ENCODE measurements at regions not wholly inside any gene's neighbourhood (a gene's known extent, or its start where the extent isn't known, plus 50 kb on each side); places are given as distances from the start of the nearest gene placed in this dataset.
"Not testable (repeated sequence)": the region's sequence is repeated elsewhere in the genome, so short reads cannot be mapped to it uniquely, and the experiment has no call there.

DNA sequence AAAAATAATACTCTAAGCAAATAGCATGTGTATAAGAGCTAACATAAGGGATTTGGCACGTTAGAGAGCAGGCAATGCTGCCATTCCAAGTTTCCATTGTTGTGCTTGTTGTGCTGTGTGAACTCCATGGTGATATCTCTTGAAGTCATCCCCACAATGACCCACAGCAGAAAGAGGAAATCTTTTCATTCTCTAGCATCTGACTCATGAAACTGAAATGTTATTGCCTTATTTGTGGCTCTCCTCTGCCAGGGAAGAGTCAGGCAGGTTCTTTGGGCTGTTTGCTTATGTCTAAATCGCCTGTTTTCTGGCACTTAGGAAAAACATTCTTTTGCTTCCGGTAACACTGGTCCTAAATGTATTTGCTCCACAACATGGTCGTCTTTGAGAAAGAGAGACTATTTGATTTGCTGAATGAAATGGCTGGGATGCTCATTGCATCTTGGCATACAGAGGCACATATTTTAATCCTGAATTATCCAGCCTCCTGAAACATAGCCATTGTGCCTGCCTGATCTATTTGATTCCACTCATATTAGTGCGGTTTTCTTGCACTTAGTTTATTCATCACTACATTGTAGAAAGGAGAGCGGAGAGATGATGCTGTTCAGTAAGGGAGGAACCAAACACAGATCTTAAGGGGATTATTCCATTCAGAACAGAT is 188.8 kb downstream of the CSNK1G3 start:
- DNase-seq (ENCODE audit: low read depth) = peak; percentile 95

DNA sequence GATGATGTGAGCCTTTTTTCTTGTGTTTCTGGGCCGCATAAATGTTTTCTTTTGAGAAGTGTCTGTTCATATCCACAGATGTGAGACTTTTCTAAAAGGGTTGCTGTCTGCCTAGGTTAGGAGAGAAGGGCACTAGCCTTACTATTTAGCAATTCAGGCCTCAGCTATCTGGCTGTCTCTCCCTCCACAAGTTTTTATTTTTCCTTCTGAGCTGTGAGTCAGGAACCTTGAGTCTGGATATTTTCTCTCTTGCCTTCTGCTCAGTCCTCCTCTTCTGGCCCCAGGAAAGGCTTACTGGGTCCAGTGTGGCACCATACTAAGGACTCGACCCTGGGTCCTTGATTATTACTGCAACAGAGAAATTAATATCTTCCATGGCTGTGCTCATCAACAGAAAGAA is 187.6 kb downstream of the CSNK1G3 start:
- no peak for TF ChIP-seq CTCF (conservative IDR thresholded peaks at IDR 0.05; ENCODE audit: control insufficient read depth, insufficient read depth, low read depth, low read length)
- no peak overlapping the region for H3K4me3 ChIP-seq (ENCODE audit: control insufficient read depth, low read depth, low read length)

More for the DNA sequence above, 188.8 kb downstream of the CSNK1G3 start:
- no peak overlapping the region for H3K4me3 ChIP-seq (ENCODE audit: control insufficient read depth, low read depth, low read length)
- no peak for TF ChIP-seq CTCF (conservative IDR thresholded peaks at IDR 0.05; ENCODE audit: control insufficient read depth, insufficient read depth, low read depth, low read length)

DNA sequence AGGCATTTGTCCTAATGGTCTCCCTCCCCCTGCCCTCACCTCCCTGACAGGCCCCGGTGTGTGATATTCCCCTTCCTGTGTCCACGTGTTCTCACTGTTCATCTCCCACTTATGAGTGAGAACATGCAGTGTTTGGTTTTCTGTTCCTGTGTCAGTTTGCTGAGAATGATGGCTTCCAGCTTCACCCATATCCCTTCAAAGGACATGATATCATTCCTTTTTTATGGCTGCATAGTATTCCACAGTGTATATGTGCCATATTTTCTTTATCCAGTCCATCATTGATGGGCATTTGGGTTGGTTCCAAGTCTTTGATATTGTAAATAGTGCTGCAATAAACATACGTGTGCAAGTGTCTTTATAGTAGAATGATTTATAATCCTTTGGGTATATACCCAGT is 187.0 kb downstream of the CSNK1G3 start:
- not testable (repeated sequence) for DNase-seq (ENCODE audit: low read depth); H3K4me3 ChIP-seq (ENCODE audit: control insufficient read depth, low read depth, low read length)

More for the DNA sequence above, 187.6 kb downstream of the CSNK1G3 start:
- DNase-seq (ENCODE audit: low read depth) = no peak

DNA sequence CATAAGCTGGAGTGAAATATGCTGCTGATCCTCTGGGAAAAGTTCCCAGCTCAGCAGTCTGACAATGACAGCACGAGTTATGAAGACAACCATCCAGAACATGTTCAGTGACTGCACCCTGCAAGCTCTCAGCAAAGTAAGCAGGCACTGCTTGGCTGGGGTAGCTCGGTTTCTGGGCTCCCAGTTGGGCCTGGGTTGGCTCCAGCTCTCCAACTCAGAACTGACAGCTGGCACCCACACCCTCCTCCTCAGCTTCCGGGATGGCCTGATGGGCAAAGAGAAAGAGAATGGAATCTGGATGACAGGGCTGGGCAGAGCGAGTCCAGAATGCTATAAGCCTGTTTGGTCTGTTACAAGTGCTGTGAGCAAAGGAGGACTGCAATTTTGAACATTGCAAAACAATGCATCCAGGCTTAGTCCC is 185.0 kb downstream of the CSNK1G3 start:
- peak; percentile 32 for DNase-seq (ENCODE audit: low read depth)

DNA sequence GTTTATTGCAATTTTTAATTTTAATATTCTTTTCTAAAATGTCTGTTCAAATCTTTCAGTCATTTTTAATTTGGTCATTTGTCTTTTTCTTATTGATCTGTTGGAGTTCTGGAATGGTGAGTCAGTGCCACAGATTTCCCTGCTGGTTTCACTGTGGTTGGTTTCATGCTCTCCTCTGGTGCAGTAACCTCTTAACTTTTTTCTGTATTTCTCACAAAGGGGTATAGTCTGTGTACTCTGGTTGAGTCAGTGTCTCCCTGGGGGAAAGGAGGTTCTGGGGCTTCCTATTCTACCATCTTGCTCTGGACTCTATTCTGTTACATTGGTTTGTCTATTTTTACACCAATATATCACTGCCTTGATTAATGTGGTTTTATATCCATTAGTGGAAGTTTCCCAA is 178.8 kb downstream of the CSNK1G3 start:
- DNase-seq (ENCODE audit: low read depth) = peak; percentile 89
- H3K4me3 ChIP-seq (ENCODE audit: control insufficient read depth, low read depth, low read length) = no peak overlapping the region
- no peak for TF ChIP-seq CTCF (conservative IDR thresholded peaks at IDR 0.05; ENCODE audit: control insufficient read depth, insufficient read depth, low read depth, low read length)

More for the DNA sequence above, 185.0 kb downstream of the CSNK1G3 start:
- H3K4me3 ChIP-seq (ENCODE audit: control insufficient read depth, low read depth, low read length) = no peak overlapping the region
- TF ChIP-seq CTCF (conservative IDR thresholded peaks at IDR 0.05; ENCODE audit: control insufficient read depth, insufficient read depth, low read depth, low read length) = no peak

GRCh38 chr5:123681061-123681460 is 169.1 kb downstream of the CSNK1G3 start:
- TF ChIP-seq CTCF (conservative IDR thresholded peaks at IDR 0.05; ENCODE audit: control insufficient read depth, insufficient read depth, low read depth, low read length) = no peak
- H3K4me3 ChIP-seq (ENCODE audit: control insufficient read depth, low read depth, low read length) = no peak overlapping the region
- no peak for DNase-seq (ENCODE audit: low read depth)

GRCh38 chr5:123673107-123673506 is 161.1 kb downstream of the CSNK1G3 start:
- DNase-seq (ENCODE audit: low read depth) = no peak
- no peak overlapping the region for H3K4me3 ChIP-seq (ENCODE audit: control insufficient read depth, low read depth, low read length)
- TF ChIP-seq CTCF (conservative IDR thresholded peaks at IDR 0.05; ENCODE audit: control insufficient read depth, insufficient read depth, low read depth, low read length) = no peak

Data from fibroblast of mammary gland (primary cell).